ENCODE measurements at regions not wholly inside any gene's neighbourhood (a gene's known extent, or its start where the extent isn't known, plus 50 kb on each side); places are given as distances from the start of the nearest gene placed in this dataset.
"Not testable (repeated sequence)": the region's sequence is repeated elsewhere in the genome, so short reads cannot be mapped to it uniquely, and the experiment has no call there.

DNA sequence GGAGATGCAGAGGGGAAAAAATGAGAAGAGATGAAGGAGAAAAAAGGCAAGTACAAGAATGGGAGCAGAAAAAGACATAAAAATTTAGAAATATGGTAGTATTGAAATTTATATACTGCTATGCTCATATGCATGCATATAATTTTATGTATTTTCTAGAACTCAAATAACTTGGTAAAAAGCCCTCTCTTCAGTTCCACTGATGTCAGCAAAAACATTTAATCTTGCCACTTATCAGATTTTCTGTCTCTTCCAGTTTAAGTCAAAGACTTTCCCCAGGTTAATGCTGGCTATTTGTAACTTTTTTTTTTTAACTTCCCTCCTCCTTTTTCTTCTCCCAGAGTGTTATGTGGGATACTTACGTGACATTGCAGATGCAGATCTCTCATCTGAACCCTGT is 617.5 kb upstream of the CPEB2 start:
- intact Hi-C loops (cut with DNase I): no loop called here
- no peak for DNase-seq

- intact Hi-C loops (cut with DNase I): no loop called here
- DNase-seq: no peak
These were observed 616.1 kb upstream of the CPEB2 start for GRCh38 chr4:14386196-14386595.

- intact Hi-C loops (cut with DNase I): no loop called here
- DNase-seq: no peak
These were observed 614.6 kb upstream of the CPEB2 start for GRCh38 chr4:14387647-14388046.

- intact Hi-C loops (cut with DNase I): no loop called here
- no peak for DNase-seq
These were observed 609.9 kb upstream of the CPEB2 start for GRCh38 chr4:14392378-14392777.

DNA sequence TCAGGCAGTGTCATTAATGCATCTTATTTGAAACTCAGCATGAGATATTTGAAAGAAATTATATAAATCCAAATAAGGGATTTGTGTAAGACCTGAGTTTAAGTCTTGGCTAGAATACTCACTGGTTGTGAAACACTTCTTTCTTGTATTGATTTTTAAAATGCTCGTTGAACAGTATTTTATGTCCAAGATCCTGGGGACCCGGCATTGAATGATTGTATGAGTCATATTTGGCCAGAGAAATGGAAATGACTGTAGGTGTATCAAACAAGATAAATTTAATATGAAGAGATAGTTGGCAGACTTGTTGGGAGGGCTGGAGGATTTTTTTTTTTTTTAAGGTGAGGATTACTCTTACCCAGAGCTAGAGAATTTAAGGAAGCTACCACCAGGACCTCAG is 606.1 kb upstream of the CPEB2 start:
- intact Hi-C loops (cut with DNase I): no loop called here
- no peak for DNase-seq

GRCh38 chr4:14399848-14400247 is 602.4 kb upstream of the CPEB2 start:
- intact Hi-C loops (cut with DNase I): no loop called here
- DNase-seq: no peak

DNA sequence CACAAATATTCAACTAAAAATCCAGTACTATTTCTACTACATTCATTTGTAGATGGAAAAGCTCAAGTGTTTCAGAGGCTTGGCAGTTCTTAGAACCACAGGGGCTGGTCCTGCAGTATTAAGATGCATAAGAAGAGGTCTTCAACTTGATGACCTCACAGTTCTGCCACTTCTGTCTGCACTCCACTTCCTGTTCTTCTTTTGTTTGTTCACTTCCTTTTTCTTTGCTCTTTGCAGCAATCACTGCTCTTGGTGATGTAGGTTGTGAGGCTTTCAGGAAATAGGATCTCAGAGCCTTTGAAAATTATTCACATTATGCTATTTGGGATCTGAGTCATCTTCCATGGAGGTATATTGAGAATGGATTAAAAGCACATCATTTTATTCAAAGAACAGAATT is 602.0 kb upstream of the CPEB2 start:
- intact Hi-C loops (cut with DNase I): no loop called here
- no peak for DNase-seq

DNA sequence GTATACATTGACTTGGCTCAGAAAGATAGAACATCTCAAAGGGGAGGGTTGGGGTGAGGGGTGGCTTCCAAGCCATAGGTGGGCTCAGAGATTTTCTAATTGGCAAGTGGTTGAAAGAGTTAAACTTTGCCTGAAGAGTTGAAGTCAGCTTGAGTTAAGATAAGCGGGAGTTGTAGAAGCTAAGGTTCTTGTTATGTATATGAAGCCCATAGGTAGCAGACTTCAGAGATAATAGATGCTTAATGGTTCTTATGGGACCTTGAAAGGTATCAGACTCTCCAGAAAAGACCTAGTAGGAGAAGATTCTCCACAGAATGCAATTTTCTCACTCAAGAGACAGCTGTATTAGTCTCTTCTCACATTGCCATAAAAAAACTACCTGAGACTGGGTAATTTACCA is 599.1 kb upstream of the CPEB2 start:
- intact Hi-C loops (cut with DNase I): no loop called here
- no peak for DNase-seq

- DNase-seq: peak in 2 of 10 donors; percentile 17 to 62
- intact Hi-C loops (cut with DNase I): no loop called here
These were observed 597.6 kb upstream of the CPEB2 start for GRCh38 chr4:14404730-14405129.

- intact Hi-C loops (cut with DNase I): no loop called here
- DNase-seq: no peak
These were observed 591.8 kb upstream of the CPEB2 start for GRCh38 chr4:14410516-14410915.

- intact Hi-C loops (cut with DNase I): no loop called here
- no peak for DNase-seq
These were observed 587.1 kb upstream of the CPEB2 start for GRCh38 chr4:14415146-14415545.

GRCh38 chr4:14419516-14419915 is 582.8 kb upstream of the CPEB2 start:
- DNase-seq: no peak

GRCh38 chr4:14426297-14426696 is 576.0 kb upstream of the CPEB2 start:
- intact Hi-C loops (cut with DNase I): not testable (repeated sequence)
- peak in 1 of 10 donors; percentile 56 for DNase-seq

More at GRCh38 chr4:14419516-14419915, 582.8 kb upstream of the CPEB2 start:
- intact Hi-C loops (cut with DNase I): no loop called here

DNA sequence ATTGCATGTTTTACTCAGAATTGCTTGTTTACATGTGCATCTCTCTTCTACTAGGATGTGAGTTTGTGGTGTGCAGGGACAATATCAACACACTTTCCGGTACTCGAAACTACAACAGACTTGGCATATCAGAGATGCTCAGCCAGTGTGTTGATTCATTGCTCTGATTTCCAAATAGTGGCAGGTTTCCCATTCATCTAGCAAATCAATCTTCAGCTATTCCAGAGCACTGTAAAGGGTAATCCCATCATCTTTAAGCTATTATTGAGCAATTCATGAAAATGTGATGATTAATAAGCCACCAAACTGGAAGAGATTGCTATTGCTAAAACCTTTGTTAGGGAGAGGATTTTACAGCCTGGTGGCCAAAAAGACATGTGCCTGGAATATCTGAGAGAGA is 574.2 kb upstream of the CPEB2 start:
- no peak for DNase-seq
- intact Hi-C loops (cut with DNase I): no loop called here

- intact Hi-C loops (cut with DNase I): no loop called here
- no peak for DNase-seq
These were observed 570.8 kb upstream of the CPEB2 start for GRCh38 chr4:14431155-14432134.

- no peak for DNase-seq
These were observed 567.8 kb upstream of the CPEB2 start for GRCh38 chr4:14434483-14434882.

DNA sequence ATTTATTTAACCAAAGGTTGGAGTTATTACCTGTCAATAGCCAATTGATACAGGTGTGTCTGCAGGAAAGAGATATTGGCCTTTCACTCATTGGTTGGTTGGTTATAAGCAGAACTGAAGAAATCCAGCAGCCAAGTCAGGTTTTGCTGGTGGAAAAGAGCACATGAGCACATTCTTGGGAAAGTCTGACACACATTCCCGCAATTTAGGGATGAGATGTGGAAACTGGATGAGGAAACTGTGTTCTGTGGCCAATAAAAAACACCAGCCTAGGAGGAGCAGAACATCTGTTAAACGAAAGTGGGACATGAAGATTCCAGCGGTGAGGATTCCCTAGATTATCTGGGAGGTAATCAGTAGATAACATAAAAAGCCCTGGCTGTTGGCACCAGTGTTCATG is 567.4 kb upstream of the CPEB2 start:
- intact Hi-C loops (cut with DNase I): no loop called here
- no peak for DNase-seq

More at GRCh38 chr4:14434483-14434882, 567.8 kb upstream of the CPEB2 start:
- intact Hi-C loops (cut with DNase I): no loop called here

- no peak for DNase-seq
- intact Hi-C loops (cut with DNase I): no loop called here
These were observed 560.7 kb upstream of the CPEB2 start for GRCh38 chr4:14441561-14441960.

DNA sequence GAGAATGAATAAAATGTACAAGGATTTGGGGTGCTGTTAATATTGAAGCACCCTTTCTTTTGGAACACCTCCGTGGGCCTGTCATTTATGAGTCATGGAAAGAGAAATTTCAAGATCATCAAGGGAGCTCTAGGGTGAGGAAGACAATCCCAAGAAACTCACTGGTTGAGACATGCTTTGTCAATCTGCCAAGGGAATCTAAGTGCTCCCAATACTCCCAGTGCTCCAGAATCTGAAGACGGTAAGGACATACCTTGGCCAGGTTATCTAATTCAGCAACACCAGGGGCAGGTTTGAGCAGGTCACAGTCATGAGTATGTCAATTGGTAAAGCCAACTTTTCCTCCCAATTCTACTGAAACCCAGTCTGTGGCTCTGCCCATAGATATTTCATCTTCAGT is 556.4 kb upstream of the CPEB2 start:
- no peak for DNase-seq
- intact Hi-C loops (cut with DNase I): no loop called here

DNA sequence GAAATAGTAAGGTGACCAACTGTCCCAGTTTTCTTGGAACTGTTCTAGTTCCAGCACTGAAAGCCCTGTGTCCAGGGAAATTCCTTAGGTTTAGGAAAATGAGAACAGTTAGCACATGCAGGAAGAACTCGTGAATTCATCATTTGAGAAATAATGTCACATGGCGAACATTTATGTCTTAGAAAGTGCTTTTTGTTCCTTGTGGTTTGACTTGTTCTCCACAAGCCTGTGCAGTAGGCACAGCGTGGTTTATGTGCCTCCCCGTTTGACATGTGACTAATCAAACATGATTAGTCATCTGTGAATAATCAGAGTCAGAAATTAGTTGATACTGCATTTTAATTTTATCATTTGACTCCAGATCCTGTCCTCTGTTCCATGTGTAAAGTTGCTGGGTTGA is 556.0 kb upstream of the CPEB2 start:
- no peak for DNase-seq
- intact Hi-C loops (cut with DNase I): no loop called here

GRCh38 chr4:14446904-14447303 is 555.4 kb upstream of the CPEB2 start:
- no peak for DNase-seq
- intact Hi-C loops (cut with DNase I): no loop called here

- intact Hi-C loops (cut with DNase I): no loop called here
- DNase-seq: no peak
These were observed 553.0 kb upstream of the CPEB2 start for GRCh38 chr4:14449308-14449707.
